Stimulated activated CD4-positive, alpha-beta T cell treated with anti-CD3 and anti-CD28 coated beads, Interleukin-15, amount 100 ng/mL, for 48 hours (primary cell): ENCODE measurements at regions not wholly inside any gene's neighbourhood (a gene's known extent, or its start where the extent isn't known, plus 50 kb on each side); places are given as distances from the start of the nearest gene placed in this dataset.

ENCODE experiments used
- DNase-seq, 2 donors: peaks; one replicate each; pipeline ENCODE4 v3.0.0-alpha.2; 2020; ENCODE audit warnings: low read depth in 2 of 2

GRCh38 chr20:60316476-60317158 lies 358.4 kb downstream of the CDH26 start:
- DNase-seq = no peak

- no peak for DNase-seq
These were observed 359.2 kb downstream of the CDH26 start for GRCh38 chr20:60317401-60317800.

GRCh38 chr20:60321601-60322000 lies 363.4 kb downstream of the CDH26 start:
- DNase-seq = no peak

- DNase-seq = no peak
These were observed 368.6 kb downstream of the CDH26 start for GRCh38 chr20:60326821-60327220.

GRCh38 chr20:60327971-60328660 lies 369.9 kb downstream of the CDH26 start:
- no peak for DNase-seq

- DNase-seq = no peak
These were observed 372.2 kb downstream of the CDH26 start for GRCh38 chr20:60330461-60330860.

GRCh38 chr20:60331688-60332300 lies 373.6 kb downstream of the CDH26 start:
- DNase-seq = no peak

- DNase-seq = no peak
These were observed 374.3 kb downstream of the CDH26 start for GRCh38 chr20:60332523-60332922.

- no peak for DNase-seq
These were observed 376.7 kb downstream of the CDH26 start for GRCh38 chr20:60334911-60335310.

- no peak for DNase-seq
These were observed 380.3 kb downstream of the CDH26 start for GRCh38 chr20:60338556-60338955.

- DNase-seq = no peak
These were observed 381.5 kb downstream of the CDH26 start for GRCh38 chr20:60339738-60340137.

GRCh38 chr20:60340232-60340631 lies 382.0 kb downstream of the CDH26 start:
- no peak for DNase-seq

- no peak for DNase-seq
These were observed 382.8 kb downstream of the CDH26 start for GRCh38 chr20:60341062-60341461.

- no peak for DNase-seq
These were observed 386.9 kb downstream of the CDH26 start for GRCh38 chr20:60345106-60345505.

- DNase-seq = no peak
These were observed 391.2 kb downstream of the CDH26 start for GRCh38 chr20:60349418-60349817.

GRCh38 chr20:60352017-60352416 lies 393.8 kb downstream of the CDH26 start:
- no peak for DNase-seq

- no peak for DNase-seq
These were observed 394.4 kb downstream of the CDH26 start for GRCh38 chr20:60352596-60352995.

- no peak for DNase-seq
These were observed 395.9 kb downstream of the CDH26 start for GRCh38 chr20:60354024-60354580.

- DNase-seq = no peak
These were observed 399.9 kb downstream of the CDH26 start for GRCh38 chr20:60358101-60358500.

GRCh38 chr20:60359010-60359409 lies 400.8 kb downstream of the CDH26 start:
- no peak for DNase-seq

GRCh38 chr20:60361761-60362395 lies 403.7 kb downstream of the CDH26 start:
- DNase-seq = no peak

GRCh38 chr20:60362531-60362930 lies 404.3 kb downstream of the CDH26 start:
- no peak for DNase-seq
